Esophagus squamous epithelium (tissue), 5 donors: ENCODE measurements at regions not wholly inside any gene's neighbourhood (a gene's known extent, or its start where the extent isn't known, plus 50 kb on each side); places are given as distances from the start of the nearest gene placed in this dataset.

Experiments
- DNase-seq: peaks from one replicate; lab custom pipeline; 2025; lab: John Stamatoyannopoulos, UW
- H3K27ac ChIP-seq, 4 donors: fragments of 200-600 bp; sonication (generic); one replicate each; pipeline ENCODE4 v1.5.1; 2016 to 2019; ENCODE audit warnings: mild to moderate bottlenecking in 1 of 4
- H3K27me3 ChIP-seq, 4 donors: fragments of 200-600 bp; sonication (generic); 1 replicate in 3 of 4; 2 replicates in 1 of 4; pipeline versions ENCODE4 v1.5.1 to v1.6.0; 2017 to 2021; ENCODE audit warnings: antibody characterized with exemption in 1 of 4
- H3K36me3 ChIP-seq, 3 donors: fragments of 200-600 bp; sonication (generic); one replicate each; pipeline ENCODE4 v1.5.1; 2016 to 2019
- H3K4me1 ChIP-seq, 3 donors: fragments of 200-600 bp; sonication (generic); one replicate each; pipeline ENCODE4 v1.5.1; 2017 to 2019
- H3K4me3 ChIP-seq, 4 donors: fragments of 200-600 bp; sonication (generic); 1 replicate in 3 of 4; 2 replicates in 1 of 4; pipeline ENCODE4 v1.5.1; 2016 to 2019; ENCODE audit warnings: mild to moderate bottlenecking in 2 of 4, moderate library complexity in 1 of 4
- H3K9me3 ChIP-seq, 3 donors: fragments of 200-600 bp; sonication (generic); one replicate each; pipeline ENCODE4 v1.5.1; 2016 to 2019
- POLR2A ChIP-seq, 4 donors: fragments of 450-650 bp; IDR thresholded peaks; one replicate each; pipeline ENCODE4 v1.6.1; 2017; ENCODE audit warnings: antibody characterized with exemption in 4 of 4, mild to moderate bottlenecking in 4 of 4, moderate library complexity in 3 of 4
- WGBS, 2 donors: methylation state at CpG; one replicate each; pipeline ENCODE4 v1.1.5; 2018; 5-methylcytosine and 5-hydroxymethylcytosine counted together
- intact Hi-C: fragments of 100-400 bp; cut with DNase I; formaldehyde crosslinking; loops from one replicate; pipeline ENCODE4 v1.15.0; 2022
- TF ChIP-seq, protein P1 (sequence below), 6 experiments: fragments of 450-650 bp in 4 of 6; fragments of 200-600 bp in 2 of 6; sonication (generic) in 2 of 6; IDR thresholded peaks; one replicate each; pipeline ENCODE4 v1.5.1; 2016 to 2019; ENCODE audit warnings: antibody characterized with exemption in 6 of 6, mild to moderate bottlenecking in 4 of 6, moderate library complexity in 4 of 6
- donor health status: DM: yes; HTN: yes; CAD: no.

DNA sequence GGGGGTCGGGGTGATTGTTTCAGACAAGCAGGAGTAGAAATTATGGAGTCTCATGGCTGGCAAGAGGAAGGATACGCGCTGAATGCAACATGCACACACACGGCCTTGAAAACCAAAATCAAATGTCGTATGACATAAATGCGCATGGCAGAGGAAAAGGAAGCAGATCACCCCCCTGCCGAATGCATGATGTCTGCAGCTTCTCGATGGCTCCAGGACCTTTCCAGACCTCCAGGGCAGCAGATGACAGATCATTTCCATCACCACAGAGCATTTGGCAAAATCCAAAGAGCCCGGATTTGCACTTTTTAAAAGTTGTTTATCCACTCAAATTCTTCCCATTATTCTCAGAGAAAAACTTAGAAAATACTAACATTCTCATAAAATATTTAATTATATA lies 211.7 kb downstream of the NHLRC3 start:
- H3K27ac ChIP-seq = no peak overlapping the region
- H3K9me3 ChIP-seq = no peaks in the 10 kb centered on the region
- no peaks in the 10 kb centered on the region for H3K27me3 ChIP-seq
- TF ChIP-seq, protein P1, sequence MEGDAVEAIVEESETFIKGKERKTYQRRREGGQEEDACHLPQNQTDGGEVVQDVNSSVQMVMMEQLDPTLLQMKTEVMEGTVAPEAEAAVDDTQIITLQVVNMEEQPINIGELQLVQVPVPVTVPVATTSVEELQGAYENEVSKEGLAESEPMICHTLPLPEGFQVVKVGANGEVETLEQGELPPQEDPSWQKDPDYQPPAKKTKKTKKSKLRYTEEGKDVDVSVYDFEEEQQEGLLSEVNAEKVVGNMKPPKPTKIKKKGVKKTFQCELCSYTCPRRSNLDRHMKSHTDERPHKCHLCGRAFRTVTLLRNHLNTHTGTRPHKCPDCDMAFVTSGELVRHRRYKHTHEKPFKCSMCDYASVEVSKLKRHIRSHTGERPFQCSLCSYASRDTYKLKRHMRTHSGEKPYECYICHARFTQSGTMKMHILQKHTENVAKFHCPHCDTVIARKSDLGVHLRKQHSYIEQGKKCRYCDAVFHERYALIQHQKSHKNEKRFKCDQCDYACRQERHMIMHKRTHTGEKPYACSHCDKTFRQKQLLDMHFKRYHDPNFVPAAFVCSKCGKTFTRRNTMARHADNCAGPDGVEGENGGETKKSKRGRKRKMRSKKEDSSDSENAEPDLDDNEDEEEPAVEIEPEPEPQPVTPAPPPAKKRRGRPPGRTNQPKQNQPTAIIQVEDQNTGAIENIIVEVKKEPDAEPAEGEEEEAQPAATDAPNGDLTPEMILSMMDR (IDR thresholded peaks at IDR 0.05) = no peak
- TF ChIP-seq POLR2A (IDR thresholded peaks at IDR 0.05) = no peak
- intact Hi-C loops = loop anchor here (10.0 kb wide), 1 partner anchor 105 kb away; no protein-coding TSS in a partner anchor
- DNase-seq = no peak
- H3K4me1 ChIP-seq = no peaks in the 10 kb centered on the region
- H3K4me3 ChIP-seq = no peak overlapping the region
- H3K36me3 ChIP-seq = no peaks in the 10 kb centered on the region
- 67 to 75% methylated on average over 9 of the region's 9 CpGs for WGBS, 2 donors

DNA sequence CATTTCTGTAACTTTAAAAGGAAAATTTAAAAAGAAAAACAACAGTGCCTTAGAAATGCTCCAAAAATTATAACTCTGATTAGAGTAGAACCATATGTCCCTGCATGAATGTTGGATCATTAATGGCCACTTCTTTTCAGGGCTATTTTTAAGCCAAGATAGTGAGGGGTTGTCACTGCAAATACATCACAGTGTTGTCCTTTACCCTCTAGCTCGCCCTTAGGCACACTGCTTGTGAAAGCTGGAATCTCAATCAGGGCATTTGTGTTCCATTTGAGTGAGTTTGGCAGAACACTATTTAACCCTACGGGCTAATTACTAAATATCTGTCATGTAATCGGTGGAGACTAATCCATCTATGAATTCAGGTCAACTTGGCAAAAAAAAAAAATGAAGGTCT lies 212.2 kb downstream of the NHLRC3 start:
- Histone ChIP-seq H3K36me3 (no peaks in the 10 kb centered on the region), H3K27me3 (no peaks in the 10 kb centered on the region), H3K4me1 (no peaks in the 10 kb centered on the region), H3K4me3 (no peak overlapping the region), H3K9me3 (no peaks in the 10 kb centered on the region), H3K27ac (no peak overlapping the region)
- no peak for DNase-seq
- WGBS, 2 donors = 29 to 39% methylated on average over 3 of the region's 3 CpGs
- intact Hi-C loops = no loop called here
- TF ChIP-seq, protein P1 (IDR thresholded peaks at IDR 0.05) = no peak
- TF ChIP-seq POLR2A (IDR thresholded peaks at IDR 0.05) = no peak

DNA sequence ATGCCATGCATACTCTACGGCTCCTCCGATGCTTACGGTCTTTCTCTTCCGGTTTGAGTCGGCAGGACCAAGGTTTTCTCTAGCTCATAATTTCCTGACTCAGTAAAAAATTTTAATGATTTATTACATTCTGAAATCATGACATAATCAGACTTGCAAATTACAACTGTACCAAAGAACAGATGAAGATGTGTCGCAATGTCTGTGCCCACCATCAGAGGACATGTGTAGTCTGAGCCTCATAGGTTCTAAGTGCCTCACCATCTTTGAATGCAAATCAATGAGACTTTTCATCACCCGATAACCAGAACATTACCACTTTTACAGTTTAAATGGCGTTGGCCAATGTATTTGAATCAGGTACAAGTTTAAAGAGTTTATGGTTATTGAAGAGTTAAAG lies 213.1 kb downstream of the NHLRC3 start:
- no peak for DNase-seq
- Histone ChIP-seq H3K27me3 (no peaks in the 10 kb centered on the region), H3K36me3 (no peaks in the 10 kb centered on the region), H3K27ac (no peak overlapping the region), H3K4me3 (no peak overlapping the region), H3K4me1 (no peaks in the 10 kb centered on the region), H3K9me3 (no peaks in the 10 kb centered on the region)
- 93 to 96% methylated on average over 8 of the region's 8 CpGs for WGBS, 2 donors
- TF ChIP-seq, protein P1 (IDR thresholded peaks at IDR 0.05) = no peak
- no peak for TF ChIP-seq POLR2A (IDR thresholded peaks at IDR 0.05)
- intact Hi-C loops = no loop called here

DNA sequence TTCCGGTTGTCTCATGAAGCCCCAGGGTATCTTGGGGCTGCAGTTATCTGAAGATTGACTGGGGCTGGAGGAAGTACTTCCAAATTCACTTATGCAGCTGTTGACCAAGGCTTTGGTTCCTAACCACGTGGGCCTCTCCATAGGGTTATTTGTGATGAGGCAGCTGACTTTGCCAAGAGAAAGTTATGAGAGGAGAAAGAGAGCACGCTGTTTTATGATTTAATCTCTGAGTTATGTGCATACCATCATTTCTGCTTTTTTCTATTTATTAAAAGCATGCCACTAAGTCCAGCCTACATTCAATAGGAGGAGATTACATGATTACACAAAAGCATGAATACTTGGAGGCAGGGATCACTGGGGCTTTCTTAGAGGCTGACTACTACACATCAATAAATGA lies 215.5 kb downstream of the NHLRC3 start:
- no peak for DNase-seq
- H3K27ac ChIP-seq = no peak overlapping the region
- no peaks in the 10 kb centered on the region for H3K27me3 ChIP-seq
- intact Hi-C loops = no loop called here
- TF ChIP-seq, protein P1 (IDR thresholded peaks at IDR 0.05) = no peak
- no peak for TF ChIP-seq POLR2A (IDR thresholded peaks at IDR 0.05)
- WGBS, 2 donors = 31 to 37% methylated on average over 3 of the region's 3 CpGs
- no peaks in the 10 kb centered on the region for H3K4me1 ChIP-seq
- no peaks in the 10 kb centered on the region for H3K36me3 ChIP-seq
- no peaks in the 10 kb centered on the region for H3K9me3 ChIP-seq
- no peak overlapping the region for H3K4me3 ChIP-seq

DNA sequence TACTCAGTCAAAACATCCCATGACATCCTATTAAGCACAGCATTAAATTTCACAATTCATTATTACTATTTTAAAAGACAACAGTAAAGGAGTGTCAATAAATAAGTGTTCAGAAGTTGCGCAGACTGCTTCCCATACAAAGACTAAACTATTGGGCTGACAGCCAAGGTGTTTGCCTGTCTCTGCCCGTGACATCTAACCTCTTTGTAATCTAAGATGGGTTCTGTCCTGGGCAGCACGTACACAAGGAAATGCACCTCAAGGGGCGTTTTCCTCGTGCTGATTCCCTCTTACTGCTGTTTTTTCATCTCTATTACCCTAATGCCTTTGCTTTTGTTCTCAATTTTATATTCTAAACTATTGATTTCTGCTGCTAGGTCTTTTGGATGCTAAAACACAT lies 216.3 kb downstream of the NHLRC3 start:
- WGBS, 2 donors = 38 to 45% methylated on average over 5 of the region's 5 CpGs
- Histone ChIP-seq H3K27me3 (no peaks in the 10 kb centered on the region), H3K36me3 (no peaks in the 10 kb centered on the region), H3K4me1 (no peaks in the 10 kb centered on the region), H3K9me3 (no peaks in the 10 kb centered on the region), H3K4me3 (no peak overlapping the region), H3K27ac (no peak overlapping the region)
- TF ChIP-seq, protein P1 (IDR thresholded peaks at IDR 0.05) = no peak
- TF ChIP-seq POLR2A (IDR thresholded peaks at IDR 0.05) = no peak
- DNase-seq = no peak
- intact Hi-C loops = no loop called here
